Calu3 (cell line): ENCODE measurements at regions not wholly inside any gene's neighbourhood (a gene's known extent, or its start where the extent isn't known, plus 50 kb on each side); places are given as distances from the start of the nearest gene placed in this dataset.

Source experiments
- BruUV-seq: library from RNA; stranded (reverse); fragments of 400-500 nt; replicated peaks from 2 replicates; lab custom pipeline; 2021; lab: Mats Ljungman, UMichigan
- CTCF ChIA-PET: fragments of 300-600 bp; sonication (Branson Sonifier 250); formaldehyde crosslinking; loops from one replicate; lab custom pipeline; 2022; ENCODE audit warnings: antibody characterized with exemption; lab: Charles Lee
- DNase-seq: peaks from one replicate; pipeline ENCODE4 v3.0.0; 2022
- H3K27ac Mint-ChIP-seq: one replicate; pipeline ENCODE4 v1.8.0; 2022; ENCODE audit warnings: mixed read lengths; ENCODE audit not compliant: unreplicated experiment
- H3K27me3 Mint-ChIP-seq: one replicate; pipeline ENCODE4 v1.8.0; 2022; ENCODE audit warnings: mixed read lengths; ENCODE audit not compliant: unreplicated experiment
- H3K36me3 Mint-ChIP-seq: one replicate; pipeline ENCODE4 v1.8.0; 2022; ENCODE audit warnings: mild to moderate bottlenecking, moderate library complexity, mixed read lengths; ENCODE audit not compliant: insufficient read depth, unreplicated experiment
- H3K4me1 Mint-ChIP-seq: one replicate; pipeline ENCODE4 v1.8.0; 2022; ENCODE audit warnings: mild to moderate bottlenecking, low read depth, mixed read lengths; ENCODE audit not compliant: unreplicated experiment
- H3K4me3 Mint-ChIP-seq: one replicate; pipeline ENCODE4 v1.8.0; 2022; ENCODE audit warnings: mild to moderate bottlenecking, low read depth, moderate library complexity, mixed read lengths; ENCODE audit not compliant: unreplicated experiment
- H3K9me3 Mint-ChIP-seq: one replicate; pipeline ENCODE4 v1.8.0; 2022; ENCODE audit warnings: low read depth, mixed read lengths; ENCODE audit not compliant: unreplicated experiment
- CTCF ChIP-seq: fragments of 200-600 bp; IDR thresholded peaks from one replicate; pipeline ENCODE4 v1.8.0; 2022; ENCODE audit warnings: antibody characterized with exemption; ENCODE audit not compliant: unreplicated experiment
- intact Hi-C: fragments of 100-400 bp; cut with micrococcal nuclease; formaldehyde crosslinking; loops from one replicate; pipeline ENCODE4 v1.10.0; 2022; ENCODE audit not compliant: unreplicated experiment

GRCh38 chr6:84514089-84514971, 250.1 kb downstream of the TBX18 start:
- Mint-ChIP-seq H3K36me3 (no peaks in the 10 kb centered on the region), H3K4me1 (no peaks in the 10 kb centered on the region), H3K27me3 (no peaks in the 10 kb centered on the region), H3K9me3 (no peaks in the 10 kb centered on the region), H3K4me3 (no peak overlapping the region), H3K27ac (no peak overlapping the region)
- BruUV-seq: no TSS peak
- no peak for DNase-seq
- CTCF ChIA-PET: no interaction called here
- intact Hi-C loops: no loop called here
- no peak for TF ChIP-seq CTCF

GRCh38 chr6:84512391-84512790, 252.0 kb downstream of the TBX18 start:
- TF ChIP-seq CTCF: no peak
- BruUV-seq: no TSS peak
- no peaks in the 10 kb centered on the region for H3K4me1 Mint-ChIP-seq
- no peaks in the 10 kb centered on the region for H3K27me3 Mint-ChIP-seq
- H3K27ac Mint-ChIP-seq: no peak overlapping the region
- H3K36me3 Mint-ChIP-seq: no peaks in the 10 kb centered on the region
- DNase-seq: no peak
- H3K4me3 Mint-ChIP-seq: no peak overlapping the region
- no peaks in the 10 kb centered on the region for H3K9me3 Mint-ChIP-seq
- CTCF ChIA-PET: no interaction called here
- intact Hi-C loops: no loop called here

GRCh38 chr6:84511929-84512328, 252.5 kb downstream of the TBX18 start:
- CTCF ChIA-PET: no interaction called here
- Mint-ChIP-seq H3K27ac (no peak overlapping the region), H3K9me3 (no peaks in the 10 kb centered on the region), H3K27me3 (no peaks in the 10 kb centered on the region), H3K4me3 (no peak overlapping the region), H3K36me3 (no peaks in the 10 kb centered on the region), H3K4me1 (no peaks in the 10 kb centered on the region)
- TF ChIP-seq CTCF: no peak
- DNase-seq: no peak
- intact Hi-C loops: no loop called here
- no TSS peak for BruUV-seq

- no peak for TF ChIP-seq CTCF
- H3K36me3 Mint-ChIP-seq: no peaks in the 10 kb centered on the region
- no peak overlapping the region for H3K27ac Mint-ChIP-seq
- no peaks in the 10 kb centered on the region for H3K27me3 Mint-ChIP-seq
- CTCF ChIA-PET: no interaction called here
- intact Hi-C loops: no loop called here
- no peak overlapping the region for H3K4me3 Mint-ChIP-seq
- H3K4me1 Mint-ChIP-seq: no peaks in the 10 kb centered on the region
- no TSS peak for BruUV-seq
- DNase-seq: no peak
- peaks cover 4% of the 10 kb centered on the region for H3K9me3 Mint-ChIP-seq
These were observed 255.4 kb downstream of the TBX18 start for GRCh38 chr6:84508981-84509380.
